Neural cell (in vitro differentiated cells): ENCODE measurements at regions not wholly inside any gene's neighbourhood (a gene's known extent, or its start where the extent isn't known, plus 50 kb on each side); places are given as distances from the start of the nearest gene placed in this dataset.

Experiments used
- H2AFZ ChIP-seq: fragments of 200-600, 300-800 bp; sonication (generic), shearing (Covaris generic); 2 replicates; pipeline ENCODE4 v1.6.0; 2014; ENCODE audit warnings: low read depth, mild to moderate bottlenecking, antibody characterized with exemption, low read length, moderate library complexity
- H3F3A ChIP-seq: fragments of 200-600 bp; shearing (Covaris generic); 2 replicates; pipeline ENCODE4 v1.6.1; 2016; ENCODE audit warnings: mild to moderate bottlenecking, moderate library complexity, mixed read lengths, antibody characterized with exemption, low read length; ENCODE audit not compliant: insufficient read depth, poor library complexity, severe bottlenecking
- H3K27ac ChIP-seq: fragments of 200-600, 300-800 bp; sonication (generic), shearing (Covaris generic); 2 replicates; pipeline ENCODE4 v1.5.1; 2014; ENCODE audit warnings: mild to moderate bottlenecking, low read length, moderate library complexity
- H3K27me3 ChIP-seq: fragments of 300-800, 200-600 bp; sonication (generic), shearing (Covaris generic); 2 replicates; pipeline ENCODE4 v1.6.0; 2014; ENCODE audit warnings: mild to moderate bottlenecking, low read depth, low read length, moderate library complexity; ENCODE audit not compliant: insufficient read depth
- H3K36me3 ChIP-seq: fragments of 300-800, 200-600 bp; sonication (generic), shearing (Covaris generic); 2 replicates; pipeline ENCODE4 v1.5.1; 2014; ENCODE audit warnings: mild to moderate bottlenecking, antibody characterized with exemption, low read length, moderate library complexity; ENCODE audit not compliant: insufficient read depth
- H3K4me2 ChIP-seq: fragments of 300-800, 200-600 bp; sonication (generic), shearing (Covaris generic); 2 replicates; pipeline ENCODE4 v1.6.0; 2014; ENCODE audit warnings: mild to moderate bottlenecking, low read length
- H3K4me3 ChIP-seq: fragments of 300-800, 200-600 bp; sonication (generic), shearing (Covaris generic); 2 replicates; pipeline ENCODE4 v1.5.1; 2014; ENCODE audit warnings: mild to moderate bottlenecking, low read length, moderate library complexity
- H3K79me2 ChIP-seq: fragments of 200-600 bp; shearing (Covaris generic); replicated peaks from 2 replicates; pipeline ENCODE4 v1.6.0; 2014; ENCODE audit warnings: mild to moderate bottlenecking, low read length, moderate library complexity; ENCODE audit not compliant: insufficient read depth
- H3K9ac ChIP-seq: fragments of 300-800, 200-600 bp; sonication (generic), shearing (Covaris generic); 2 replicates; pipeline ENCODE4 v1.6.1; 2016; ENCODE audit warnings: mild to moderate bottlenecking, low read length, mixed read lengths
- H3K9me2 ChIP-seq: fragments of 200-600 bp; shearing (Covaris generic); 2 replicates; pipeline ENCODE4 v1.6.1; 2016; ENCODE audit warnings: mild to moderate bottlenecking, low read length, mixed read lengths; ENCODE audit not compliant: insufficient read depth
- H3K9me3 ChIP-seq: fragments of 200-600, 300-800 bp; sonication (generic), shearing (Covaris generic); 2 replicates; pipeline ENCODE4 v1.6.1; 2016; ENCODE audit warnings: mild to moderate bottlenecking, mixed run types, low read length, moderate library complexity, mixed read lengths
- H4K20me1 ChIP-seq: fragments of 200-600 bp; shearing (Covaris generic); 2 replicates; pipeline ENCODE4 v1.6.1; 2016; ENCODE audit warnings: mild to moderate bottlenecking, mixed run types; ENCODE audit not compliant: insufficient read depth
- EP300 ChIP-seq: fragments of 450-650 bp; conservative IDR thresholded peaks from 2 replicates; pipeline ENCODE4 v1.6.1; 2014; ENCODE audit warnings: antibody characterized with exemption, mild to moderate bottlenecking, moderate library complexity; ENCODE audit not compliant: poor library complexity, severe bottlenecking
- EZH2 ChIP-seq: fragments of 200-600, 300-800 bp; shearing (Covaris generic), sonication (generic); IDR thresholded peaks from 2 replicates; pipeline ENCODE4 v1.6.1; 2014; ENCODE audit warnings: antibody characterized with exemption, low read length, borderline replicate concordance, mild to moderate bottlenecking; ENCODE audit not compliant: insufficient read depth, poor library complexity, severe bottlenecking
- MXI1 ChIP-seq: fragments of 450-650 bp; conservative IDR thresholded peaks from 2 replicates; pipeline ENCODE4 v1.6.1; 2014; ENCODE audit warnings: antibody characterized with exemption, mild to moderate bottlenecking; ENCODE audit not compliant: poor library complexity, severe bottlenecking
- POLR2AphosphoS5 ChIP-seq: IDR thresholded peaks from 2 replicates; pipeline ENCODE4 v1.6.1; 2012
- RAD21 ChIP-seq: fragments of 450-650 bp; conservative IDR thresholded peaks from 2 replicates; pipeline ENCODE4 v1.6.1; 2014; ENCODE audit warnings: antibody characterized with exemption, mild to moderate bottlenecking, moderate library complexity
- SMC3 ChIP-seq: fragments of 450-650 bp; conservative IDR thresholded peaks from 2 replicates; pipeline ENCODE4 v1.6.1; 2014; ENCODE audit warnings: antibody characterized with exemption, mild to moderate bottlenecking, moderate library complexity; ENCODE audit not compliant: poor library complexity
- TAF1 ChIP-seq: IDR thresholded peaks from 2 replicates; pipeline ENCODE4 v1.6.1; 2012; ENCODE audit warnings: low read depth
- TF ChIP-seq, protein P1 (sequence below): IDR thresholded peaks from 2 replicates; pipeline ENCODE4 v1.6.1; 2012; ENCODE audit warnings: borderline replicate concordance
- TF ChIP-seq, protein P2 (sequence below): fragments of 450-650 bp; IDR thresholded peaks from 2 replicates; pipeline ENCODE4 v1.5.1; 2014; ENCODE audit warnings: antibody characterized with exemption, mild to moderate bottlenecking, moderate library complexity; ENCODE audit not compliant: poor library complexity, severe bottlenecking

DNA sequence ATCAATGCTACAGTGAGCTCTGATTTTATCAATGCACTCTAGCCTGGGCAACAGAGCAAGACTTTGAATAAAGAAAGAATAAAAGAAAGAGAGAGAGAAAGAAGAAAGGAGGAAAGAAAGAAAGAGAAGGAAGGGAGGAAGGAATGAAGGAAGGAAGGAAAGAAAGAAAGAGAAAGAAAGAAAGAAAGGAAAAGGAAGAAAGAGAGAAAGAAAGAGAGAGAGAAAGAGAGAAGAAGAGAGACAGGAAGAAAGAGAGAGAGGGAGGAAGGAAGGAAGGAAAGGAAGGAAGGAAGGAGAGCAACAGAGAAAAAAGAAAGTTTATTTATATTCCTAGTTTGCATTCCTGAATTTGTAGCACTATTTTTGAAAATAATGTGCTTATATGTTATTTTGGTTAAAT lies 52.3 kb upstream of the ITGA11 start:
- TF ChIP-seq SMC3, result no peak
- no peak for TF ChIP-seq RAD21
- TF ChIP-seq MXI1, result no peak
- TF ChIP-seq, protein P1, sequence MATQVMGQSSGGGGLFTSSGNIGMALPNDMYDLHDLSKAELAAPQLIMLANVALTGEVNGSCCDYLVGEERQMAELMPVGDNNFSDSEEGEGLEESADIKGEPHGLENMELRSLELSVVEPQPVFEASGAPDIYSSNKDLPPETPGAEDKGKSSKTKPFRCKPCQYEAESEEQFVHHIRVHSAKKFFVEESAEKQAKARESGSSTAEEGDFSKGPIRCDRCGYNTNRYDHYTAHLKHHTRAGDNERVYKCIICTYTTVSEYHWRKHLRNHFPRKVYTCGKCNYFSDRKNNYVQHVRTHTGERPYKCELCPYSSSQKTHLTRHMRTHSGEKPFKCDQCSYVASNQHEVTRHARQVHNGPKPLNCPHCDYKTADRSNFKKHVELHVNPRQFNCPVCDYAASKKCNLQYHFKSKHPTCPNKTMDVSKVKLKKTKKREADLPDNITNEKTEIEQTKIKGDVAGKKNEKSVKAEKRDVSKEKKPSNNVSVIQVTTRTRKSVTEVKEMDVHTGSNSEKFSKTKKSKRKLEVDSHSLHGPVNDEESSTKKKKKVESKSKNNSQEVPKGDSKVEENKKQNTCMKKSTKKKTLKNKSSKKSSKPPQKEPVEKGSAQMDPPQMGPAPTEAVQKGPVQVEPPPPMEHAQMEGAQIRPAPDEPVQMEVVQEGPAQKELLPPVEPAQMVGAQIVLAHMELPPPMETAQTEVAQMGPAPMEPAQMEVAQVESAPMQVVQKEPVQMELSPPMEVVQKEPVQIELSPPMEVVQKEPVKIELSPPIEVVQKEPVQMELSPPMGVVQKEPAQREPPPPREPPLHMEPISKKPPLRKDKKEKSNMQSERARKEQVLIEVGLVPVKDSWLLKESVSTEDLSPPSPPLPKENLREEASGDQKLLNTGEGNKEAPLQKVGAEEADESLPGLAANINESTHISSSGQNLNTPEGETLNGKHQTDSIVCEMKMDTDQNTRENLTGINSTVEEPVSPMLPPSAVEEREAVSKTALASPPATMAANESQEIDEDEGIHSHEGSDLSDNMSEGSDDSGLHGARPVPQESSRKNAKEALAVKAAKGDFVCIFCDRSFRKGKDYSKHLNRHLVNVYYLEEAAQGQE, result no peak
- no peak for TF ChIP-seq TAF1
- TF ChIP-seq POLR2AphosphoS5, result no peak
- no peak for TF ChIP-seq EP300
- no peak for TF ChIP-seq EZH2
- TF ChIP-seq, protein P2, sequence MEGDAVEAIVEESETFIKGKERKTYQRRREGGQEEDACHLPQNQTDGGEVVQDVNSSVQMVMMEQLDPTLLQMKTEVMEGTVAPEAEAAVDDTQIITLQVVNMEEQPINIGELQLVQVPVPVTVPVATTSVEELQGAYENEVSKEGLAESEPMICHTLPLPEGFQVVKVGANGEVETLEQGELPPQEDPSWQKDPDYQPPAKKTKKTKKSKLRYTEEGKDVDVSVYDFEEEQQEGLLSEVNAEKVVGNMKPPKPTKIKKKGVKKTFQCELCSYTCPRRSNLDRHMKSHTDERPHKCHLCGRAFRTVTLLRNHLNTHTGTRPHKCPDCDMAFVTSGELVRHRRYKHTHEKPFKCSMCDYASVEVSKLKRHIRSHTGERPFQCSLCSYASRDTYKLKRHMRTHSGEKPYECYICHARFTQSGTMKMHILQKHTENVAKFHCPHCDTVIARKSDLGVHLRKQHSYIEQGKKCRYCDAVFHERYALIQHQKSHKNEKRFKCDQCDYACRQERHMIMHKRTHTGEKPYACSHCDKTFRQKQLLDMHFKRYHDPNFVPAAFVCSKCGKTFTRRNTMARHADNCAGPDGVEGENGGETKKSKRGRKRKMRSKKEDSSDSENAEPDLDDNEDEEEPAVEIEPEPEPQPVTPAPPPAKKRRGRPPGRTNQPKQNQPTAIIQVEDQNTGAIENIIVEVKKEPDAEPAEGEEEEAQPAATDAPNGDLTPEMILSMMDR, result no peak
- H4K20me1 ChIP-seq, result no peaks in the 10 kb centered on the region
- H3K36me3 ChIP-seq, result no peaks in the 10 kb centered on the region
- H3K4me3 ChIP-seq, result no peak overlapping the region
- no peaks in the 10 kb centered on the region for H3K27me3 ChIP-seq
- no peaks in the 10 kb centered on the region for H3K9me3 ChIP-seq
- H3K79me2 ChIP-seq, result no peaks in the 10 kb centered on the region
- H2AFZ ChIP-seq, result no peak overlapping the region
- H3K9ac ChIP-seq, result no peak overlapping the region
- no peak overlapping the region for H3K4me2 ChIP-seq
- H3K27ac ChIP-seq, result no peak overlapping the region
- no peaks in the 10 kb centered on the region for H3F3A ChIP-seq
- no peaks in the 10 kb centered on the region for H3K9me2 ChIP-seq

DNA sequence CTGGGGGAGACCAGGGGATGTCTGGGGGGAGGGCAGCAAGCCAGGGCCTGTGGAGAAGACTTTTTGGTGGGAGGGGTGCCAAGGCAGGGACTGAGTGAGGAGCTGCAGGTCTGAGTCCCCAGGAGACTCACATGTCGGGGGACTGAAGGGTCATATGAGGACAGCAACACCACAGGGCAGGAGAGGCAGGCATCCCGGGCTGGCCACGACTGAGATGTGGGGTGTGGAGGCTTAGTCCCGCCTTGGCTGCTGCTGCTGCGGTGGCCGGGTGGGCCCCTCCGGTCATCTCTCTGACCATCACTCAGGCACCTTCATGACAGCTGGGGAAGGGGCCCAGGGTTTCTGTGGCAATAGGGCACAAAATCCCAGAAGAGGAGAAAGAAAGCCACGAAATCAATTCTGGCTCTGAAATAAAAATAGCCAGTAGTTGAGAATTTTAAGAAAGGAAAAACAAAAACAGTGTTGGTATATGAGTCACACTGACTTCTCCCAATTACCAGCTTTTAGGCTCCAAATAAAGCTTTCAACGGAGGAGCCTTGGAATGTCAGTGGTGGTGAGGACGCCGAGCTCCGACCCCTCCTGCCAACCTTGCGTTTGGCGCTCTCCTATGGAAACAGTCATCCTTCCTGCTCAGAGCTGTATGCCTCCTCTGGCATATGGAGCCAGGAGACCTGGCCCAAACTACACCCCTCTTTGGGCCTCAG lies 52.9 kb upstream of the ITGA11 start:
- Histone ChIP-seq H3K27me3 (no peaks in the 10 kb centered on the region), H3K36me3 (no peaks in the 10 kb centered on the region), H3K4me3 (no peak overlapping the region), H3K9ac (no peak overlapping the region), H3K79me2 (no peaks in the 10 kb centered on the region), H3K9me2 (no peaks in the 10 kb centered on the region), H4K20me1 (no peaks in the 10 kb centered on the region), H3K4me2 (no peak overlapping the region), H3K9me3 (no peaks in the 10 kb centered on the region), H3K27ac (no peak overlapping the region), H2AFZ (no peak overlapping the region), H3F3A (no peaks in the 10 kb centered on the region)
- TF ChIP-seq, protein P1, result no peak
- TF ChIP-seq EZH2 (no peak), SMC3 (no peak), POLR2AphosphoS5 (no peak), TAF1 (no peak), RAD21 (no peak), MXI1 (no peak), EP300 (no peak)
- TF ChIP-seq, protein P2, result no peak
